ENCODE measurements at regions not wholly inside any gene's neighbourhood (a gene's known extent, or its start where the extent isn't known, plus 50 kb on each side); places are given as distances from the start of the nearest gene placed in this dataset.

DNA sequence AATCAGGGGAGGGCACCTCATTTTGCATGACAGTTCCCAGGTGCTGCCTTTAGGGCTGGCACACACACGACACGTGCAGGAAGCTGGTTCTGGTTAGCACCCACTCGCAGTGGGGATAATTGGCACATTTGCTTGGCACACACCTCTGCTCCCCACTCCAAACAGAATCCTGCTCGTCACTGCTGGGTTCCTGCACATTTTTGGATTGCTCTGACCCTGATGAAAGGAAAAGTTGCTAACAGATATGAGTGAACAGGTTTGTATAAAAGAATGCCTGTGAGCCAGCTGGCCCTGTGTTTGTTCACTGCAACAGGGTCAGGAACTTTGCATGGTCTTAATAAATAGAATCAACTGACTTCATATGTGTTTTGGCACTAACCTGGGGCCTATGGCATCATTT is 1500.4 kb downstream of the EFNB2 start:
- no peaks in the 10 kb centered on the region for H3K27me3 ChIP-seq
- intact Hi-C loops (cut with DNase I): no loop called here
- H3K36me3 ChIP-seq: no peaks in the 10 kb centered on the region
- no peaks in the 10 kb centered on the region for H3K9me3 ChIP-seq
- H3K4me1 ChIP-seq: peaks cover 0 to 12% (median 0%) of the 10 kb centered on the region in 4 donors
- peak in 1 of 3 donors; percentile 51 for DNase-seq
- no peak overlapping the region for H3K27ac ChIP-seq
- no peak overlapping the region for H3K4me3 ChIP-seq
- TF ChIP-seq CTCF (IDR thresholded peaks at IDR 0.05) (no peak), POLR2A (IDR thresholded peaks at IDR 0.05) (no peak)
- WGBS (ENCODE audit: insufficient coverage, low coverage, low lambda C conversion rate, missing lambda C conversion rate): 0% methylated on average over 3 of the region's 4 CpGs
- ATAC-seq: peak; percentile 71 to 83 (median 76)

DNA sequence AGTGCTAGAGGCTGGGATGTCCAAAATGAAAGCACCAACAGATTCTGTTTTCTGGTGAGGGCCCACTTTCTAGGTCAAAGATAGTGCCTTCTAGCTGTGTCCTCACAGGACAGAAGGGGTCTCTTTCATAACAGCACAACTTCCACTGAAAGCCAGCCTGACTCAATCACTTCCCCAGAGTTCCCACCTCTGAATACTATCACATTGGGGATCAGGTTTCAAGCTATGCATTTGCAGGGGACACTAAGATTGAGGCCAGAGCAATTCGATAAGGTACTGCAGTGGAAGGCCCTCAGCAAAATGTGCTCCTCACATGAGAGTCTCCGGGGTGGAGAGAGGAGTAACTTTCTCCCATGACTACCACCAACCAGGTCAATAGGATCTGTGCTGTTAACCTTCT is 1501.5 kb downstream of the EFNB2 start:
- TF ChIP-seq POLR2A (IDR thresholded peaks at IDR 0.05) (no peak), CTCF (IDR thresholded peaks at IDR 0.05) (no peak)
- no peaks in the 10 kb centered on the region for H3K36me3 ChIP-seq
- H3K9me3 ChIP-seq: no peaks in the 10 kb centered on the region
- H3K4me1 ChIP-seq: peaks cover 0 to 12% (median 0%) of the 10 kb centered on the region in 4 donors
- DNase-seq (no peak), ATAC-seq (no peak)
- WGBS (ENCODE audit: insufficient coverage, low coverage, low lambda C conversion rate, missing lambda C conversion rate): 93% methylated on average over 2 of the region's 2 CpGs
- no peak overlapping the region for H3K27ac ChIP-seq
- no peaks in the 10 kb centered on the region for H3K27me3 ChIP-seq
- no peak overlapping the region for H3K4me3 ChIP-seq
- intact Hi-C loops (cut with DNase I): no loop called here

GRCh38 chr13:105031306-105031705 is 1504.2 kb downstream of the EFNB2 start:
- Histone ChIP-seq H3K27ac (no peak overlapping the region), H3K36me3 (no peaks in the 10 kb centered on the region), H3K27me3 (no peaks in the 10 kb centered on the region), H3K4me3 (no peak overlapping the region), H3K9me3 (no peaks in the 10 kb centered on the region), H3K4me1 (peaks cover 0 to 12% (median 0%) of the 10 kb centered on the region in 4 donors)
- ATAC-seq (no peak), DNase-seq (no peak)
- WGBS (ENCODE audit: insufficient coverage, low coverage, low lambda C conversion rate, missing lambda C conversion rate): 73% methylated on average over 5 of the region's 5 CpGs
- TF ChIP-seq CTCF (IDR thresholded peaks at IDR 0.05) (no peak), POLR2A (IDR thresholded peaks at IDR 0.05) (no peak)
- intact Hi-C loops (cut with DNase I): no loop called here

DNA sequence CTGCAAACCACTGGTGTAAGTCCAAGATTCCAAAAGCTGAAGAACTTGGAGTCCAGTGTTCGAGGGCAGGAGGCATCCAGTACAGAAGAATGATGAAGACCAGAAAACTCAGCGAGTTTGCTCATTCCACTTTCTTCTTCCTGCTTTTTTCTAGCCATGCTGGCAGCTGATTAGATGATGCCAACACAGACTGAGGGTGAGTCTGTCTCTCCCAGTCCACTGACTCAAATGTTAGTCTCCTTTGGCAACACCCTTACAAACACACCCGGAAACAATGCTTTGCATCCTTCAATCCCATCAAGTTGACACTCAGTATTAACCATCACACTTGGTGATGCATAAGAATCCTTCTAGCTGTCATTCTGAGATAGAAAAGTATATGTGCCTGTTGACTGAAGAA is 1504.6 kb downstream of the EFNB2 start:
- Histone ChIP-seq H3K4me1 (peaks cover 0 to 8% (median 0%) of the 10 kb centered on the region in 4 donors), H3K36me3 (no peaks in the 10 kb centered on the region), H3K27ac (no peak overlapping the region), H3K4me3 (no peak overlapping the region), H3K9me3 (no peaks in the 10 kb centered on the region), H3K27me3 (no peaks in the 10 kb centered on the region)
- intact Hi-C loops (cut with DNase I): no loop called here
- TF ChIP-seq CTCF (IDR thresholded peaks at IDR 0.05): no peak
- TF ChIP-seq POLR2A (IDR thresholded peaks at IDR 0.05): no peak
- WGBS (ENCODE audit: insufficient coverage, low coverage, low lambda C conversion rate, missing lambda C conversion rate): 63% methylated on average over 3 of the region's 3 CpGs
- DNase-seq (no peak), ATAC-seq (no peak)

- Histone ChIP-seq H3K4me3 (no peak overlapping the region), H3K36me3 (no peaks in the 10 kb centered on the region), H3K27me3 (no peaks in the 10 kb centered on the region), H3K9me3 (no peaks in the 10 kb centered on the region), H3K4me1 (no peaks in the 10 kb centered on the region), H3K27ac (no peak overlapping the region)
- TF ChIP-seq POLR2A (IDR thresholded peaks at IDR 0.05) (no peak), CTCF (IDR thresholded peaks at IDR 0.05) (no peak)
- ATAC-seq (no peak), DNase-seq (no peak)
- intact Hi-C loops (cut with DNase I): no loop called here
- 69% methylated on average over 8 of the region's 8 CpGs for WGBS (ENCODE audit: insufficient coverage, low coverage, low lambda C conversion rate, missing lambda C conversion rate)
These were observed 1516.4 kb downstream of the EFNB2 start for GRCh38 chr13:105019073-105019472.

Measured in right lobe of liver (tissue), 6 donors.